ENCODE measurements at regions not wholly inside any gene's neighbourhood (a gene's known extent, or its start where the extent isn't known, plus 50 kb on each side); places are given as distances from the start of the nearest gene placed in this dataset.

- TF ChIP-seq EP300 (IDR thresholded peaks at IDR 0.05; ENCODE audit: borderline replicate concordance) (no peak), TCF12 (IDR thresholded peaks at IDR 0.05; ENCODE audit: low read depth) (no peak), EGR1 (IDR thresholded peaks at IDR 0.05) (no peak), MAX (IDR thresholded peaks at IDR 0.05) (no peak), USF1 (IDR thresholded peaks at IDR 0.05) (no peak), YY1 (IDR thresholded peaks at IDR 0.05; ENCODE audit: low read depth) (no peak), RAD21 (IDR thresholded peaks at IDR 0.05; ENCODE audit: low read depth) (no peak)
These were observed 408.3 kb upstream of the CADM1 start for GRCh38 chr11:115912484-115912945.

- no peak for TF ChIP-seq TAF1 (IDR thresholded peaks at IDR 0.05; ENCODE audit: low read depth)
- no peak for TF ChIP-seq YY1 (IDR thresholded peaks at IDR 0.05; ENCODE audit: low read depth)
- no peak for TF ChIP-seq TEAD4 (IDR thresholded peaks at IDR 0.05)
- no peak for TF ChIP-seq CEBPB (IDR thresholded peaks at IDR 0.05)
- no peak for TF ChIP-seq MAX (IDR thresholded peaks at IDR 0.05)
These were observed 407.6 kb upstream of the CADM1 start for GRCh38 chr11:115911613-115912346.

GRCh38 chr11:115910379-115910778 lies 406.2 kb upstream of the CADM1 start:
- TF ChIP-seq TAF1 (IDR thresholded peaks at IDR 0.05; ENCODE audit: low read depth) (no peak), EP300 (IDR thresholded peaks at IDR 0.05; ENCODE audit: borderline replicate concordance) (no peak), EGR1 (IDR thresholded peaks at IDR 0.05) (no peak), YY1 (IDR thresholded peaks at IDR 0.05; ENCODE audit: low read depth) (no peak), ZBTB7A (IDR thresholded peaks at IDR 0.05; ENCODE audit: low read depth) (no peak), CREB1 (IDR thresholded peaks at IDR 0.05; ENCODE audit: low read depth) (no peak), USF1 (IDR thresholded peaks at IDR 0.05) (no peak), REST (IDR thresholded peaks at IDR 0.05; ENCODE audit: low read depth) (no peak), NFIC (IDR thresholded peaks at IDR 0.05) (no peak), TEAD4 (IDR thresholded peaks at IDR 0.05) (no peak), CEBPB (IDR thresholded peaks at IDR 0.05) (no peak), MAX (IDR thresholded peaks at IDR 0.05) (no peak), TCF12 (IDR thresholded peaks at IDR 0.05; ENCODE audit: low read depth) (no peak), RAD21 (IDR thresholded peaks at IDR 0.05; ENCODE audit: low read depth) (no peak), FOXM1 (IDR thresholded peaks at IDR 0.05; ENCODE audit: borderline replicate concordance, low read depth) (no peak)

GRCh38 chr11:115906171-115906570 lies 402.0 kb upstream of the CADM1 start:
- TF ChIP-seq ZBTB7A (IDR thresholded peaks at IDR 0.05; ENCODE audit: low read depth), result no peak
- TF ChIP-seq FOXM1 (IDR thresholded peaks at IDR 0.05; ENCODE audit: borderline replicate concordance, low read depth), result no peak
- no peak for TF ChIP-seq MAX (IDR thresholded peaks at IDR 0.05)
- no peak for TF ChIP-seq TEAD4 (IDR thresholded peaks at IDR 0.05)
- no peak for TF ChIP-seq REST (IDR thresholded peaks at IDR 0.05; ENCODE audit: low read depth)
- TF ChIP-seq TCF12 (IDR thresholded peaks at IDR 0.05; ENCODE audit: low read depth), result no peak
- TF ChIP-seq YY1 (IDR thresholded peaks at IDR 0.05; ENCODE audit: low read depth), result no peak

GRCh38 chr11:115905341-115906000 lies 401.3 kb upstream of the CADM1 start:
- no peak for TF ChIP-seq CREB1 (IDR thresholded peaks at IDR 0.05; ENCODE audit: low read depth)
- TF ChIP-seq MAX (IDR thresholded peaks at IDR 0.05), result no peak
- no peak for TF ChIP-seq FOXM1 (IDR thresholded peaks at IDR 0.05; ENCODE audit: borderline replicate concordance, low read depth)
- no peak for TF ChIP-seq CEBPB (IDR thresholded peaks at IDR 0.05)
- TF ChIP-seq TAF1 (IDR thresholded peaks at IDR 0.05; ENCODE audit: low read depth), result no peak
- no peak for TF ChIP-seq YY1 (IDR thresholded peaks at IDR 0.05; ENCODE audit: low read depth)
- no peak for TF ChIP-seq RAD21 (IDR thresholded peaks at IDR 0.05; ENCODE audit: low read depth)
- no peak for TF ChIP-seq REST (IDR thresholded peaks at IDR 0.05; ENCODE audit: low read depth)

All from Ishikawa (cell line).